ENCODE measurements at regions not wholly inside any gene's neighbourhood (a gene's known extent, or its start where the extent isn't known, plus 50 kb on each side); places are given as distances from the start of the nearest gene placed in this dataset.
"Not testable (repeated sequence)": the region's sequence is repeated elsewhere in the genome, so short reads cannot be mapped to it uniquely, and the experiment has no call there.

DNA sequence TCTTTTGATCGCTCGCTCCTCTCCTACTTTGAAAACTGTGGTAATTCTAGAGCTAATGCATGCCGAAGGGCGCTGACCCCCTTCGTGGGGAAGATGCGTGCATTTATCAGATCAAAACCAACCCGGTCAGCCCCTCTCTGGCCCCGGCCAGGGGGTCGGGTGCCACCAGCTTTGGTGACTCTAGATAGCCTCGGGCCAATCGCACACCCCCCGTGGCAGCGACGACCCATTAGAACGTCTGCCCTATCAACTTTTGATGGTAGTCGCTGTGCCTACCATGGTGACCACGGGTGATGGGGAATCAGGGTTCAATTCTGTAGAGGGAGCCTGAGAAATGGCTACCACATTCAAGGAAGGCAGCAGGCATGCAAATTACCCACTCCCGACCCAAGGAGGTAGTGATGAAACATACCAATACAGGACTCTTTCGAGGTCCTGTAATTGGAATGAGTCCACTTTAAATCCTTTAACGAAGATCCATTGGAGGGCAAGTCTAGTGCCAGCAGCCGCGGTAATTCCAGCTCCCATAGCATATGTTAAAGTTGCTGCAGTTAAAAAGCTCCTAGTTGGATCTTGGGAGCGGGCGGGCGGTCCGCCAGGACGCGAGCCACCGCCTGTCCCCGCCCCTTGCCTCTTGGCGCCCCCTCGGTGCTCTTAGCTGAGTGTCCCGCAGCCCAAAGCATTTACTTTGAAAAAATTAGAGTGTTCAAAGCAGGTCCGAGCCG, 3898.2 kb upstream of the OR11H1 start:
- no peak for DNase-seq (ENCODE audit: low spot score in 2 of 2, unreplicated experiment in 2 of 2)

DNA sequence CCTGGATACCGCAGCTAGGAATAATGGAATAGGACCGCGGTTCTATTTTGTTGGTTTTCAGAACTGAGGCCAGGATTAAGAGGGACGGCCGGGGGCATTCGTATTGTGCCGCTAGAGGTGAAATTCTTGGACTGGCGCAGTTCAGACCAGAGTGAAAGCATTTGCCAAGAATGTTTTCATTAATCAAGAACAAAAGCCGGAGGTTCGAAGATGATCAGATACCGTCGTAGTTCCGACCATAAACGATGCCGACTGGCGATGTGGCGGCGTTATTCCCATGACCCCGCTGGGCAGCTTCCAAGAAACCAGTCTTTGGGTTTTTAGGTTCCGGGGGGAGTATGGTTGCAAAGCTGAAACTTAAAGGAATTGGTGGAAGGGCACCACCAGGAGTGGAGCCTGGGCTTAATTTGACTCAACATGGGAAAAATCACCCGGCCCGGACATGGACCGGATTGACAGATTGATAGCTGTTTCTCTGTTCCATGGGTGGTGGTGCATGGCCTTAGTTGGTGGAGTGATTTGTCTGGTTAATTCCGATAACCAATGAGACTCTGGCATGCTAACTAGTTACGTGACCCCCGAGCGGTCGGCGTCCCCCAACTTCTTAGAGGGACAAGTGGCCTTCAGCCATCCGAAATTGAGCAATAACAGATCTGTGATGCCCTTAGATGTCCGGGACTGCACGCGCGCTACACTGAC, 3897.5 kb upstream of the OR11H1 start:
- not testable (repeated sequence) for DNase-seq (ENCODE audit: low spot score in 2 of 2, unreplicated experiment in 2 of 2)

More for the DNA sequence above, 3898.2 kb upstream of the OR11H1 start:
- H3K36me3 Mint-ChIP-seq: peaks cover 13% of the 10 kb centered on the region
- no peaks in the 10 kb centered on the region for H3K27me3 Mint-ChIP-seq (ENCODE audit: low read depth)
- TF ChIP-seq, protein P1, sequence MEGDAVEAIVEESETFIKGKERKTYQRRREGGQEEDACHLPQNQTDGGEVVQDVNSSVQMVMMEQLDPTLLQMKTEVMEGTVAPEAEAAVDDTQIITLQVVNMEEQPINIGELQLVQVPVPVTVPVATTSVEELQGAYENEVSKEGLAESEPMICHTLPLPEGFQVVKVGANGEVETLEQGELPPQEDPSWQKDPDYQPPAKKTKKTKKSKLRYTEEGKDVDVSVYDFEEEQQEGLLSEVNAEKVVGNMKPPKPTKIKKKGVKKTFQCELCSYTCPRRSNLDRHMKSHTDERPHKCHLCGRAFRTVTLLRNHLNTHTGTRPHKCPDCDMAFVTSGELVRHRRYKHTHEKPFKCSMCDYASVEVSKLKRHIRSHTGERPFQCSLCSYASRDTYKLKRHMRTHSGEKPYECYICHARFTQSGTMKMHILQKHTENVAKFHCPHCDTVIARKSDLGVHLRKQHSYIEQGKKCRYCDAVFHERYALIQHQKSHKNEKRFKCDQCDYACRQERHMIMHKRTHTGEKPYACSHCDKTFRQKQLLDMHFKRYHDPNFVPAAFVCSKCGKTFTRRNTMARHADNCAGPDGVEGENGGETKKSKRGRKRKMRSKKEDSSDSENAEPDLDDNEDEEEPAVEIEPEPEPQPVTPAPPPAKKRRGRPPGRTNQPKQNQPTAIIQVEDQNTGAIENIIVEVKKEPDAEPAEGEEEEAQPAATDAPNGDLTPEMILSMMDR (IDR thresholded peaks at IDR 0.05; ENCODE audit: unreplicated experiment): no peak
- peaks cover 31% of the 10 kb centered on the region for H3K9me3 Mint-ChIP-seq
- no peak overlapping the region for H3K4me3 Mint-ChIP-seq
- H3K4me1 Mint-ChIP-seq: no peaks in the 10 kb centered on the region
- H3K27ac Mint-ChIP-seq: no peak overlapping the region

More for the DNA sequence above, 3897.5 kb upstream of the OR11H1 start:
- H3K27ac Mint-ChIP-seq; H3K27me3 Mint-ChIP-seq (ENCODE audit: low read depth); H3K4me3 Mint-ChIP-seq; H3K4me1 Mint-ChIP-seq: not testable (repeated sequence)
- H3K9me3 Mint-ChIP-seq: peaks cover 24% of the 10 kb centered on the region
- H3K36me3 Mint-ChIP-seq: peaks cover 13% of the 10 kb centered on the region

Data from mesothelial cell of epicardium (in vitro differentiated cells).